ENCODE measurements at regions not wholly inside any gene's neighbourhood (a gene's known extent, or its start where the extent isn't known, plus 50 kb on each side); places are given as distances from the start of the nearest gene placed in this dataset.

DNA sequence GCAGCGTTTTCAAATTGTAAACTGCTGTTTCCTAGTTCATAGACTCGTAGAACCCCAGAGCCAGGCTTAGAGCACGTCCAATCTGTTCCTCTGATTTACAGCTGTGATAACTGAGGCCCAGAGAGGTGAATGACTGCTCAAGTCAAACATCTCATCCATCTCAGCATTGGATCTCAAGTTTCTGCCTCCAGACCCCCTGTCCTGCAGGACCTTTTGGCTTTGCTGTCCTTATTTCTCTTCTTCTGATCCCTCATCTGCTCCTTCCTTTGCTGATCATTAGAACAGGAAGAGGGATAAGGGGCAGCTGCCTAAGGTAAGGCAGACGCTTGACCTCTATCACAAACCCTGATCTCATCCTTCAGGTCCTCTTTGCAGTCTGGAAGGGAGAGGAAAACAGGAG lies 58.5 kb upstream of the CREB1 start:
- H3K4me3 ChIP-seq (ENCODE audit: insufficient read depth, low read length, poor library complexity, severe bottlenecking) = no peak overlapping the region
- no peaks in the 10 kb centered on the region for H3K9me3 ChIP-seq (ENCODE audit: insufficient read depth, low read length)
- no peak for TF ChIP-seq EZH2phosphoT487 (conservative IDR thresholded peaks at IDR 0.05; ENCODE audit: low read length)
- TF ChIP-seq CTCF (IDR thresholded peaks at IDR 0.05; ENCODE audit: insufficient read depth, low read length, poor library complexity, severe bottlenecking) = no peak
- no peaks in the 10 kb centered on the region for H3F3A ChIP-seq (ENCODE audit: insufficient read depth)
- no peaks in the 10 kb centered on the region for H3K79me2 ChIP-seq (ENCODE audit: insufficient read depth, low read length)
- no peak overlapping the region for H3K27ac ChIP-seq (ENCODE audit: low read depth, low read length)
- H3K4me2 ChIP-seq (ENCODE audit: low read depth, low read length, poor library complexity, severe bottlenecking) = no peak overlapping the region
- no peak overlapping the region for H2AFZ ChIP-seq (ENCODE audit: low read depth, low read length, severe bottlenecking)
- no peak overlapping the region for H3K9ac ChIP-seq (ENCODE audit: low read length)
- H3K36me3 ChIP-seq (ENCODE audit: low read length) = no peaks in the 10 kb centered on the region
- H3K9me2 ChIP-seq (replicated peaks; ENCODE audit: insufficient read depth, low read length) = no peaks in the 10 kb centered on the region
- no peaks in the 10 kb centered on the region for H4K20me1 ChIP-seq (ENCODE audit: low read depth, low read length)
- H3K27me3 ChIP-seq (ENCODE audit: low read length) = no peaks in the 10 kb centered on the region; the same call in 1 of the 2 replicates

DNA sequence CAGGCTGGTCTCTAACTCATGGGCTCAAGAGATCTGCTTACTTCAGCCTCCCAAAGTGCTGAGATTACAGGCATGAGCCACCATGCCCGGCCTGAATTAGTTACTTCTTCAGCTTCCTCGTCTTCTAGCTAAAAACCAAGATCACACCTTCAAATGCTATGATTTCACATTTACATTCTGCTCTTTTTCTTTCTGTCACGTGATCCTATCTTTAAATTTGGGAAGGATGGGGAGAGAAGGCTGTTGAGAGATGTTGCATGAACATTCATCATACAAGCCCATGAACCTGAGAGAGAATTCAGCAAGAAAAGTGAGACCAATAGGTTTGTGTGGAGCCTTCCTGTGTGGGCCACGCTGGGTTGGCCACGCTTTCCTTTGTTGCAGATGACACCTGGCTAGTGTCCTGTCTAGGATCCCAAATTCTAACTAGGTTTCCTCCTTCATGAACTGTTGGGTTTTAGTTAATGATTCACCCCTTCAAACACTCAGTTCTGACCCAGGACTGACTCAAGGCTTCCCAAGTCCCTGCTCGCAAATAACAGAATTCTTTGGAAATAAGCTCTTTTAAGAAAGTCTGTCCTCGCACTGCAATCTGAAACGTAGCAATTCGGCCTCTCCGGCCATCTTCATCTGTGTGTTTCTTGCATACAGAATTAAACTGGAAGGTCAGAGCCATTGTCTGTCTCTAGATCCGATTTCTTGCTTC lies 57.3 kb upstream of the CREB1 start:
- no peak overlapping the region for H2AFZ ChIP-seq (ENCODE audit: low read depth, low read length, severe bottlenecking)
- no peaks in the 10 kb centered on the region for H3F3A ChIP-seq (ENCODE audit: insufficient read depth)
- no peaks in the 10 kb centered on the region for H4K20me1 ChIP-seq (ENCODE audit: low read depth, low read length)
- H3K4me3 ChIP-seq (ENCODE audit: insufficient read depth, low read length, poor library complexity, severe bottlenecking) = no peak overlapping the region
- no peak overlapping the region for H3K9ac ChIP-seq (ENCODE audit: low read length)
- no peak for TF ChIP-seq EZH2phosphoT487 (conservative IDR thresholded peaks at IDR 0.05; ENCODE audit: low read length)
- H3K36me3 ChIP-seq (ENCODE audit: low read length) = no peaks in the 10 kb centered on the region
- H3K4me2 ChIP-seq (ENCODE audit: low read depth, low read length, poor library complexity, severe bottlenecking) = no peak overlapping the region
- H3K79me2 ChIP-seq (ENCODE audit: insufficient read depth, low read length) = no peaks in the 10 kb centered on the region
- no peaks in the 10 kb centered on the region; the same call in 1 of the 2 replicates for H3K27me3 ChIP-seq (ENCODE audit: low read length)
- H3K27ac ChIP-seq (ENCODE audit: low read depth, low read length) = no peak overlapping the region
- no peaks in the 10 kb centered on the region for H3K9me2 ChIP-seq (replicated peaks; ENCODE audit: insufficient read depth, low read length)
- no peaks in the 10 kb centered on the region for H3K9me3 ChIP-seq (ENCODE audit: insufficient read depth, low read length)

DNA sequence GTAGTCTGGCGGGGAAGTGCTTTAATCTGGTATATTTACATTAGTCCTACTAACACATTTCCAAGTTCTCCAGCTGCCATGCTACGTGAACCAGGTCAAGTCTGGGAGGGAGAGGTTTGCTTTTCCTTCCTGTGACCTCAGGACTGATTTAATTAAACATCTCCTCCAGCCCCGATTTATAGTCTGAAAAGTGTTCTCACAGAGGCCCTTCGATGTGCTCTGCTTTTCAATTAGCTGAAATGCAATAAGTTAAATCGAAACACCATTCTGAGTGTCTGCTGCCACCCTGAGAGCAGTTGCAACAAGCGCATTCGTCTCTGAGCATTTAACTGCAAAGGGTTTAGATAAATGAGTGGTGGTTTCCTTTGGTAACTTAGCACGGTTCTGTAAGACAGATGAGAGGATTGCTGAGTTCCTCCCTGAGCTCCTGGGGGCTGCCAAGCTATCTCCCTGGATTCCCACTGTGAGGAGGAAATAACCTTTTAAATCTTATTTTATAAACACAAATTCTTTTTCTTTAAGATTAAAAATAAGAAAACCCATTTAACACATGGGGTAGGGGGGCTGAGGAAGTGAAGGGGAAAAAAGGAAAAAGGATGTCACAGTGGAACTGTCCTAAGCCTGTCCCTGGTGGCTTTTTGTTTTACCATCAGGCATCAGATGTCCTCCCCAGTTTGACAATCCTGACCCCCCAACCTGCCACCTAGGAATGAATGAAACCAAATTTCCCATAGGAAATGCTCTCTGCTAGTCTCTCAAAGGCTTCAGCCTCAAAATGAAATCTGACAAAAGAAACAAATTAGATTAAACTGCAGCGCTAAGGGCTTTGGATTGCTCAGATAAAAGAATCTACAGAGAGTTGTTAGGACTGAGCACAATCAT lies 56.5 kb upstream of the CREB1 start:
- Histone ChIP-seq H3K79me2 (ENCODE audit: insufficient read depth, low read length) (no peaks in the 10 kb centered on the region), H3K9me2 (replicated peaks; ENCODE audit: insufficient read depth, low read length) (no peaks in the 10 kb centered on the region), H3K27ac (ENCODE audit: low read depth, low read length) (no peak overlapping the region), H2AFZ (ENCODE audit: low read depth, low read length, severe bottlenecking) (no peak overlapping the region), H3K9ac (ENCODE audit: low read length) (no peak overlapping the region), H3K27me3 (ENCODE audit: low read length) (no peaks in the 10 kb centered on the region; the same call in 1 of the 2 replicates), H4K20me1 (ENCODE audit: low read depth, low read length) (no peaks in the 10 kb centered on the region), H3K4me3 (ENCODE audit: insufficient read depth, low read length, poor library complexity, severe bottlenecking) (no peak overlapping the region), H3F3A (ENCODE audit: insufficient read depth) (no peaks in the 10 kb centered on the region), H3K9me3 (ENCODE audit: insufficient read depth, low read length) (no peaks in the 10 kb centered on the region), H3K36me3 (ENCODE audit: low read length) (no peaks in the 10 kb centered on the region), H3K4me2 (ENCODE audit: low read depth, low read length, poor library complexity, severe bottlenecking) (no peak overlapping the region)
- no peak for TF ChIP-seq EZH2phosphoT487 (conservative IDR thresholded peaks at IDR 0.05; ENCODE audit: low read length)
- TF ChIP-seq CTCF (IDR thresholded peaks at IDR 0.05; ENCODE audit: insufficient read depth, low read length, poor library complexity, severe bottlenecking) = no peak

GRCh38 chr2:207473931-207474235 lies 55.9 kb upstream of the CREB1 start:
- no peaks in the 10 kb centered on the region for H3K9me3 ChIP-seq (ENCODE audit: insufficient read depth, low read length)
- no peaks in the 10 kb centered on the region for H4K20me1 ChIP-seq (ENCODE audit: low read depth, low read length)
- H3K9me2 ChIP-seq (replicated peaks; ENCODE audit: insufficient read depth, low read length) = no peaks in the 10 kb centered on the region
- H3K79me2 ChIP-seq (ENCODE audit: insufficient read depth, low read length) = no peaks in the 10 kb centered on the region
- no peak for TF ChIP-seq CTCF (IDR thresholded peaks at IDR 0.05; ENCODE audit: insufficient read depth, low read length, poor library complexity, severe bottlenecking)
- no peak for TF ChIP-seq EZH2phosphoT487 (conservative IDR thresholded peaks at IDR 0.05; ENCODE audit: low read length)
- H3K9ac ChIP-seq (ENCODE audit: low read length) = no peak overlapping the region
- no peak overlapping the region for H2AFZ ChIP-seq (ENCODE audit: low read depth, low read length, severe bottlenecking)
- H3K4me2 ChIP-seq (ENCODE audit: low read depth, low read length, poor library complexity, severe bottlenecking) = no peak overlapping the region
- H3K4me3 ChIP-seq (ENCODE audit: insufficient read depth, low read length, poor library complexity, severe bottlenecking) = no peak overlapping the region
- no peaks in the 10 kb centered on the region for H3K36me3 ChIP-seq (ENCODE audit: low read length)
- no peak overlapping the region for H3K27ac ChIP-seq (ENCODE audit: low read depth, low read length)
- no peaks in the 10 kb centered on the region for H3F3A ChIP-seq (ENCODE audit: insufficient read depth)
- no peaks in the 10 kb centered on the region; the same call in 1 of the 2 replicates for H3K27me3 ChIP-seq (ENCODE audit: low read length)

Data from SU-DHL-6 (cell line).